K562 (cell line): ENCODE measurements at regions not wholly inside any gene's neighbourhood (a gene's known extent, or its start where the extent isn't known, plus 50 kb on each side); places are given as distances from the start of the nearest gene placed in this dataset.
A peak's percentile ranks its signal among the peaks of the same experiment; 100 is the strongest.

Experiments used
- ATAC-seq: fragments of 200-7000 bp; cut with Tn5 transposase; 3 replicates; pipeline ENCODE4 v1.9.1; 2020; ENCODE audit warnings: moderate library complexity
- BruUV-seq: library from RNA; stranded (reverse); fragments of 400-500 nt; replicated peaks from 2 replicates; lab custom pipeline; 2021; lab: Mats Ljungman, UMichigan
- CTCF ChIA-PET: fragments of 300-600 bp; formaldehyde crosslinking; extraction: SDS; loops from one replicate; lab custom pipeline; 2021; ENCODE audit warnings: low intra/inter-chr PET ratio; lab: Yijun Ruan, JAX
- POLR2A ChIA-PET: fragments of 300-600, 350-650 bp; sonication (Branson Sonifier 250); formaldehyde crosslinking; extraction: SDS; loops from one replicate; lab custom pipeline; 2021; ENCODE audit warnings: antibody characterized with exemption, inconsistent platforms; lab: Yijun Ruan, JAX
- DNase-seq, 4 experiments: peaks; one replicate each; pipeline versions ENCODE4 v3.0.0 to v3.0.0-alpha.2; 2011 to 2018; ENCODE audit warnings: low spot score in 3 of 4, mixed read lengths in 3 of 4; ENCODE audit errors: extremely low read depth in 1 of 4
- FAIRE-seq: peaks from 2 replicates; lab custom pipeline; 2011; peaks lifted over from hg19 to GRCh38; lab: Jason Lieb, UNC
- H2AFZ ChIP-seq: 2 replicates; pipeline ENCODE4 v1.6.0; 2011; ENCODE audit warnings: low read depth, low read length, control low read depth, inconsistent platforms
- H3K27ac ChIP-seq: fragments of 200-600 bp; 3 replicates; pipeline ENCODE4 v1.8.0; 2011; ENCODE audit warnings: low read depth, mild to moderate bottlenecking, control low read depth, inconsistent platforms, low read length, moderate library complexity, mixed read lengths; ENCODE audit errors: extremely low read depth
- H3K27me3 ChIP-seq, 2 experiments: fragments of 300-600 bp in 1 of 2; 2 replicates in 1 of 2; 3 replicates in 1 of 2; pipeline versions ENCODE4 v1.6.0 to v1.8.0; 2011; ENCODE audit warnings: inconsistent platforms in 2 of 2, low read length in 2 of 2, mild to moderate bottlenecking in 1 of 2, mixed read lengths in 1 of 2, moderate library complexity in 1 of 2; ENCODE audit not compliant: control insufficient read depth in 2 of 2, insufficient read depth in 2 of 2
- H3K36me3 ChIP-seq: fragments of 300-600 bp; 3 replicates; pipeline ENCODE4 v1.8.0; 2011; ENCODE audit warnings: mild to moderate bottlenecking, low read length, inconsistent platforms; ENCODE audit not compliant: control insufficient read depth, insufficient read depth
- H3K4me1 ChIP-seq, 2 experiments: fragments of 200-600 bp in 1 of 2; replicated peaks in 1 of 2; 2 replicates in 1 of 2; 3 replicates in 1 of 2; pipeline versions ENCODE4 v1.5.1 to v1.8.0; 2011; ENCODE audit warnings: inconsistent platforms in 2 of 2, low read length in 2 of 2, mild to moderate bottlenecking in 1 of 2, mixed read lengths in 1 of 2, moderate library complexity in 1 of 2; ENCODE audit not compliant: control insufficient read depth in 2 of 2, insufficient read depth in 2 of 2
- H3K4me2 ChIP-seq: 2 replicates; pipeline ENCODE4 v1.6.1; 2011; ENCODE audit warnings: low read length, control low read depth, inconsistent platforms, mixed read lengths; ENCODE audit not compliant: insufficient read depth
- H3K4me3 ChIP-seq: fragments of 200-600 bp; sonication (generic), shearing (Covaris generic); 2 replicates; pipeline ENCODE4 v1.5.1; 2016; ENCODE audit warnings: control low read depth, inconsistent platforms
- H3K79me2 ChIP-seq: fragments of 200-600 bp; 3 replicates; pipeline ENCODE4 v1.8.0; 2011; ENCODE audit warnings: low read length, inconsistent platforms; ENCODE audit not compliant: control insufficient read depth, insufficient read depth
- H3K9ac ChIP-seq, 2 experiments: 2 replicates each; pipeline versions ENCODE4 v1.6.0 to v1.6.1; 2011; ENCODE audit warnings: low read depth in 2 of 2, low read length in 2 of 2, control low read depth in 1 of 2, inconsistent platforms in 1 of 2, mild to moderate bottlenecking in 1 of 2, mixed read lengths in 1 of 2; ENCODE audit not compliant: insufficient read depth in 1 of 2
- H3K9me1 ChIP-seq: one replicate; pipeline ENCODE4 v1.6.0; 2011; ENCODE audit warnings: inconsistent platforms, mild to moderate bottlenecking, low read length, moderate library complexity; ENCODE audit not compliant: control insufficient read depth, insufficient read depth
- H3K9me3 ChIP-seq: replicated peaks from 2 replicates; pipeline ENCODE4 v1.5.1; 2011; ENCODE audit warnings: low read depth, low read length, inconsistent platforms; ENCODE audit not compliant: control insufficient read depth, insufficient read depth
- H4K20me1 ChIP-seq: replicated peaks from 2 replicates; pipeline ENCODE4 v1.6.1; 2011; ENCODE audit warnings: low read length, inconsistent platforms, mixed read lengths; ENCODE audit not compliant: control insufficient read depth, insufficient read depth
- ARID2 ChIP-seq: fragments of 450-650 bp; IDR thresholded peaks from 2 replicates; pipeline ENCODE4 v1.6.1; 2017; ENCODE audit warnings: antibody characterized with exemption, mild to moderate bottlenecking
- EZH2 ChIP-seq: IDR thresholded peaks from 2 replicates; pipeline ENCODE4 v1.6.1; 2012; ENCODE audit warnings: low read depth, mild to moderate bottlenecking, inconsistent platforms, low read length, borderline replicate concordance
- FOSL1 ChIP-seq: fragments of 200-800 bp; sonication (Bioruptor generic); conservative IDR thresholded peaks from 2 replicates; pipeline ENCODE4 v1.6.1; 2016; ENCODE audit warnings: missing genetic modification characterization, missing compliant biosample characterization
- GABPA ChIP-seq: fragments of 200-800 bp; sonication (Bioruptor generic); conservative IDR thresholded peaks from 2 replicates; pipeline ENCODE4 v1.6.1; 2016; ENCODE audit warnings: low read depth, missing genetic modification characterization, missing compliant biosample characterization
- KHSRP ChIP-seq: fragments of 450-650 bp; IDR thresholded peaks from 2 replicates; pipeline ENCODE4 v1.6.1; 2017
- MAZ ChIP-seq, 2 experiments: fragments of 450-650 bp in 1 of 2; sonication (generic) in 1 of 2; formaldehyde crosslinking; IDR thresholded peaks in 1 of 2; conservative IDR thresholded peaks in 1 of 2; 2 replicates each; pipeline versions ENCODE4 v1.4.0 to v1.5.0; 2020; ENCODE audit warnings: mild to moderate bottlenecking in 1 of 2, missing genetic modification reagents in 1 of 2
- NRF1 ChIP-seq, 2 experiments: fragments of 450-650 bp; IDR thresholded peaks in 1 of 2; conservative IDR thresholded peaks in 1 of 2; 2 replicates each; pipeline ENCODE4 v1.6.1; 2014; ENCODE audit warnings: mild to moderate bottlenecking in 2 of 2
- PHF21A ChIP-seq: fragments of 450-650 bp; IDR thresholded peaks from 2 replicates; pipeline ENCODE4 v1.6.1; 2017; ENCODE audit warnings: low read depth, borderline replicate concordance
- POLR2B ChIP-seq: fragments of 450-650 bp; IDR thresholded peaks from 2 replicates; pipeline ENCODE4 v1.6.1; 2018; ENCODE audit warnings: low read depth; ENCODE audit not compliant: partially characterized antibody
- POLR3A ChIP-seq: IDR thresholded peaks from 2 replicates; pipeline ENCODE4 v1.6.1; 2011; ENCODE audit warnings: borderline replicate concordance, mild to moderate bottlenecking, moderate library complexity; ENCODE audit not compliant: insufficient read length, insufficient read depth; ENCODE audit errors: extremely low read depth
- RFX1 ChIP-seq: fragments of 450-650 bp; IDR thresholded peaks from 2 replicates; pipeline ENCODE4 v1.6.1; 2016; ENCODE audit warnings: mild to moderate bottlenecking, moderate library complexity
- TBL1XR1 ChIP-seq, 2 experiments: IDR thresholded peaks; 2 replicates each; pipeline ENCODE4 v1.6.1; 2012; ENCODE audit warnings: improper control_type of control experiment in 2 of 2, low read length in 2 of 2, mild to moderate bottlenecking in 1 of 2
- TCF7L2 ChIP-seq: fragments of 150-350 bp; IDR thresholded peaks from 2 replicates; pipeline ENCODE4 v1.6.1; 2016; ENCODE audit warnings: low read depth, mild to moderate bottlenecking, low read length, moderate library complexity
- ZC3H4 ChIP-seq: sonication (generic); formaldehyde crosslinking; IDR thresholded peaks from 2 replicates; pipeline ENCODE4 v1.9.0; 2021; ENCODE audit warnings: missing genetic modification reagents, borderline replicate concordance
- ZFX ChIP-seq: sonication (generic); formaldehyde crosslinking; IDR thresholded peaks from 2 replicates; pipeline ENCODE4 v1.8.0; 2022; ENCODE audit warnings: mild to moderate bottlenecking, missing genetic modification reagents, moderate library complexity
- ZNF133 ChIP-seq: fragments of 250-450 bp; sonication (Bioruptor Pico); IDR thresholded peaks from 2 replicates; pipeline ENCODE4 v1.4.0; 2020; ENCODE audit warnings: mild to moderate bottlenecking
- ZNF764 ChIP-seq: fragments of 250-450 bp; sonication (Bioruptor Pico); IDR thresholded peaks from 2 replicates; pipeline ENCODE4 v1.4.0; 2020; ENCODE audit warnings: low read depth, mild to moderate bottlenecking, moderate library complexity
- whole genome bisulfite sequencing: fragments of 100-300 bp; shearing (Covaris generic); methylation state at CpG from one replicate; pipeline ENCODE4 v1.1.6; 2016; ENCODE audit warnings: low coverage, mixed read lengths; ENCODE audit not compliant: insufficient coverage; ENCODE audit errors: missing lambda C conversion rate; 5-methylcytosine and 5-hydroxymethylcytosine counted together
- in situ Hi-C: fragments of 300-500 bp; cut with MboI; formaldehyde crosslinking; loops from 4 replicates; pipeline ENCODE4 v1.15.0; 2018; ENCODE audit warnings: inconsistent platforms, mixed read lengths
- intact Hi-C: fragments of 100-400 bp; cut with micrococcal nuclease; formaldehyde crosslinking; loops from 2 replicates; pipeline ENCODE4 v1.14.2; 2022
- TF ChIP-seq, protein P1 (sequence below), 2 experiments: fragments of 450-650 bp in 1 of 2; IDR thresholded peaks; 2 replicates each; pipeline ENCODE4 v1.6.1; 2011 to 2017; ENCODE audit warnings: low read depth in 2 of 2, antibody characterized with exemption in 1 of 2, borderline replicate concordance in 1 of 2, low read length in 1 of 2, mild to moderate bottlenecking in 1 of 2, mixed read lengths in 1 of 2; ENCODE audit not compliant: control insufficient read depth in 1 of 2
- TF ChIP-seq, protein P2 (sequence below): fragments of 450-650 bp; formaldehyde crosslinking; conservative IDR thresholded peaks from 2 replicates; pipeline ENCODE4 v1.4.0; 2022; ENCODE audit warnings: mild to moderate bottlenecking, missing genetic modification characterization

DNA sequence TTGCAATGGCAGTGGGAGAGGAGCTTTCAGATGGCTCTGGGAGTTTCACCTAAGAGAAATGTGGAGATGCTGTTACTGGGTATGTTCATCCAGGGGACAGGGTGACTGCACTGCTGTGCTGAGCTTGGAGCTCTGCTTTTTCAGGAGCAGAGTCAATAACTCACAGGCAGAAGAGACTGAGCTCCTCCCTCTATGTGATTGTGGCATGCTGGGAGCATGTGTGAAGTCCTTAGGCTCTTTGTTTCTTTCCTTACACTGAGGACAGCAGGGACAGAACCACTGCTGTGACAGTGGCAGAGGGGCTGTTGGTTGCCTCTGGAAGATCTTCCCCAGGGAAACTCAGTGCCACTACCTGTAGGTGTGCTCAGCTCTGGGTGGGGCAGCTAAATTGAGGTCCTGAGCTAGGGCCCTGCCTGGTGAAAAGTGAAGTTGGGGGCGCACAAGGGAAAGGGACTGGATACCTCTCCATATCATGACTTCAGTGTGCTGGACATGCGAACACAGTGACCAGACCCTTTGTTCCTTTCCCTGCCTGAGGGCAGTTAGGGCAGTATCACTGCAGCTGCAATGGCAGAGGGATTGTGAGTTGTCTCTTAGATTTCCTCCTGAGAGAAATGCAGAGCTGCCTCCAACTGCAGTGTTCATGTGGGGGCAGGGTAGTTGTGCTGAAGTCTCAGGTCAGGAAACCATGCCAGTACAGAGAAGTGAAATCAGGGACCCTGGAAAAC lies 156.7 kb downstream of the TENT5D start:
- ATAC-seq (no peak), DNase-seq (no peak), FAIRE-seq (no peak)
- CTCF ChIA-PET, result no interaction called here
- H3K27me3 ChIP-seq, result no peaks in the 10 kb centered on the region
- H2AFZ ChIP-seq, result 0 out of 2 replicates have a peak overlapping the region, but pooled peaks have one; percentile 39
- POLR2A ChIA-PET, result no interaction called here
- H3K4me1 ChIP-seq, result no peaks in the 10 kb centered on the region; a peak in 1 of 5 replicates
- in situ Hi-C loops (loop anchor here (25.0 kb wide), 1 partner anchor 290 kb away; no protein-coding TSS in a partner anchor), intact Hi-C loops (loop anchor here (5.0 kb wide), 2 partner anchors 65 to 340 kb away; no protein-coding TSS in a partner anchor)
- no peak overlapping the region for H3K4me2 ChIP-seq
- no peaks in the 10 kb centered on the region for H4K20me1 ChIP-seq
- no TSS peak for BruUV-seq
- no peaks in the 10 kb centered on the region for H3K79me2 ChIP-seq
- H3K36me3 ChIP-seq, result no peaks in the 10 kb centered on the region
- H3K27ac ChIP-seq, result no peak overlapping the region
- no peaks in the 10 kb centered on the region; the same call in 1 of the 2 replicates for H3K9me3 ChIP-seq
- H3K9ac ChIP-seq, result no peak overlapping the region
- WGBS, result 36% methylated on average over 2 of the region's 2 CpGs
- no peak overlapping the region for H3K4me3 ChIP-seq
- no peaks in the 10 kb centered on the region for H3K9me1 ChIP-seq
- TF ChIP-seq ZFX (CRISPR knock-in tag) (no peak), ZC3H4 (CRISPR knock-in tag) (no peak), GABPA (tag) (no peak), POLR3A (no peak), TCF7L2 (no peak), KHSRP (no peak), NRF1 (conservative IDR thresholded peaks at IDR 0.05 in 1 of 2, IDR thresholded peaks at IDR 0.05 in 1 of 2) (no peak), TBL1XR1 (IDR thresholded peaks at IDR 0.05; ENCODE audit: low read length in 2 of 2) (no peak), MAZ (CRISPR knock-in tag; conservative IDR thresholded peaks at IDR 0.05 in 1 of 2, IDR thresholded peaks at IDR 0.05 in 1 of 2) (no peak), FOSL1 (tag) (no peak), PHF21A (no peak), EZH2 (no peak), ARID2 (no peak), ZNF764 (CRISPR knock-in tag) (no peak), ZNF133 (CRISPR knock-in tag) (no peak), RFX1 (no peak), POLR2B (no peak)
- TF ChIP-seq, protein P1, sequence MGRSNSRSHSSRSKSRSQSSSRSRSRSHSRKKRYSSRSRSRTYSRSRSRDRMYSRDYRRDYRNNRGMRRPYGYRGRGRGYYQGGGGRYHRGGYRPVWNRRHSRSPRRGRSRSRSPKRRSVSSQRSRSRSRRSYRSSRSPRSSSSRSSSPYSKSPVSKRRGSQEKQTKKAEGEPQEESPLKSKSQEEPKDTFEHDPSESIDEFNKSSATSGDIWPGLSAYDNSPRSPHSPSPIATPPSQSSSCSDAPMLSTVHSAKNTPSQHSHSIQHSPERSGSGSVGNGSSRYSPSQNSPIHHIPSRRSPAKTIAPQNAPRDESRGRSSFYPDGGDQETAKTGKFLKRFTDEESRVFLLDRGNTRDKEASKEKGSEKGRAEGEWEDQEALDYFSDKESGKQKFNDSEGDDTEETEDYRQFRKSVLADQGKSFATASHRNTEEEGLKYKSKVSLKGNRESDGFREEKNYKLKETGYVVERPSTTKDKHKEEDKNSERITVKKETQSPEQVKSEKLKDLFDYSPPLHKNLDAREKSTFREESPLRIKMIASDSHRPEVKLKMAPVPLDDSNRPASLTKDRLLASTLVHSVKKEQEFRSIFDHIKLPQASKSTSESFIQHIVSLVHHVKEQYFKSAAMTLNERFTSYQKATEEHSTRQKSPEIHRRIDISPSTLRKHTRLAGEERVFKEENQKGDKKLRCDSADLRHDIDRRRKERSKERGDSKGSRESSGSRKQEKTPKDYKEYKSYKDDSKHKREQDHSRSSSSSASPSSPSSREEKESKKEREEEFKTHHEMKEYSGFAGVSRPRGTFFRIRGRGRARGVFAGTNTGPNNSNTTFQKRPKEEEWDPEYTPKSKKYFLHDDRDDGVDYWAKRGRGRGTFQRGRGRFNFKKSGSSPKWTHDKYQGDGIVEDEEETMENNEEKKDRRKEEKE (IDR thresholded peaks at IDR 0.05; ENCODE audit: borderline replicate concordance in 1 of 2, control insufficient read depth in 1 of 2, low read depth in 2 of 2, low read length in 1 of 2), result no peak
- TF ChIP-seq, protein P2, sequence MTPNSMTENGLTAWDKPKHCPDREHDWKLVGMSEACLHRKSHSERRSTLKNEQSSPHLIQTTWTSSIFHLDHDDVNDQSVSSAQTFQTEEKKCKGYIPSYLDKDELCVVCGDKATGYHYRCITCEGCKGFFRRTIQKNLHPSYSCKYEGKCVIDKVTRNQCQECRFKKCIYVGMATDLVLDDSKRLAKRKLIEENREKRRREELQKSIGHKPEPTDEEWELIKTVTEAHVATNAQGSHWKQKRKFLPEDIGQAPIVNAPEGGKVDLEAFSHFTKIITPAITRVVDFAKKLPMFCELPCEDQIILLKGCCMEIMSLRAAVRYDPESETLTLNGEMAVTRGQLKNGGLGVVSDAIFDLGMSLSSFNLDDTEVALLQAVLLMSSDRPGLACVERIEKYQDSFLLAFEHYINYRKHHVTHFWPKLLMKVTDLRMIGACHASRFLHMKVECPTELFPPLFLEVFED, result no peak
